NB4 (cell line): ENCODE measurements at regions not wholly inside any gene's neighbourhood (a gene's known extent, or its start where the extent isn't known, plus 50 kb on each side); places are given as distances from the start of the nearest gene placed in this dataset.

Source experiments
- DNase-seq: peaks from one replicate; pipeline ENCODE4 v3.0.0; 2010; ENCODE audit warnings: low read depth
- H3K4me3 ChIP-seq: one replicate; pipeline ENCODE4 v1.5.1; 2011; ENCODE audit warnings: mild to moderate bottlenecking, low read depth, low read length, moderate library complexity
- MYC ChIP-seq: IDR thresholded peaks from 2 replicates; pipeline ENCODE4 v1.6.1; 2011; ENCODE audit warnings: low read depth, low read length
- POLR2A ChIP-seq: IDR thresholded peaks from 2 replicates; pipeline ENCODE4 v1.6.1; 2011; ENCODE audit warnings: mild to moderate bottlenecking; ENCODE audit not compliant: insufficient read length; ENCODE audit errors: extremely low read depth
- TF ChIP-seq, protein P1 (sequence below): IDR thresholded peaks from 2 replicates; pipeline ENCODE4 v1.6.1; 2011; ENCODE audit warnings: low read depth, low read length
- TF ChIP-seq, protein P2 (sequence below): IDR thresholded peaks from one replicate; pipeline ENCODE4 v1.5.1; 2012; ENCODE audit warnings: low read depth, low read length

GRCh38 chr7:153413199-153413539, 639.0 kb upstream of the DPP6 start:
- TF ChIP-seq MYC = no peak
- TF ChIP-seq, protein P1, sequence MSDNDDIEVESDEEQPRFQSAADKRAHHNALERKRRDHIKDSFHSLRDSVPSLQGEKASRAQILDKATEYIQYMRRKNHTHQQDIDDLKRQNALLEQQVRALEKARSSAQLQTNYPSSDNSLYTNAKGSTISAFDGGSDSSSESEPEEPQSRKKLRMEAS = no peak
- TF ChIP-seq, protein P2, sequence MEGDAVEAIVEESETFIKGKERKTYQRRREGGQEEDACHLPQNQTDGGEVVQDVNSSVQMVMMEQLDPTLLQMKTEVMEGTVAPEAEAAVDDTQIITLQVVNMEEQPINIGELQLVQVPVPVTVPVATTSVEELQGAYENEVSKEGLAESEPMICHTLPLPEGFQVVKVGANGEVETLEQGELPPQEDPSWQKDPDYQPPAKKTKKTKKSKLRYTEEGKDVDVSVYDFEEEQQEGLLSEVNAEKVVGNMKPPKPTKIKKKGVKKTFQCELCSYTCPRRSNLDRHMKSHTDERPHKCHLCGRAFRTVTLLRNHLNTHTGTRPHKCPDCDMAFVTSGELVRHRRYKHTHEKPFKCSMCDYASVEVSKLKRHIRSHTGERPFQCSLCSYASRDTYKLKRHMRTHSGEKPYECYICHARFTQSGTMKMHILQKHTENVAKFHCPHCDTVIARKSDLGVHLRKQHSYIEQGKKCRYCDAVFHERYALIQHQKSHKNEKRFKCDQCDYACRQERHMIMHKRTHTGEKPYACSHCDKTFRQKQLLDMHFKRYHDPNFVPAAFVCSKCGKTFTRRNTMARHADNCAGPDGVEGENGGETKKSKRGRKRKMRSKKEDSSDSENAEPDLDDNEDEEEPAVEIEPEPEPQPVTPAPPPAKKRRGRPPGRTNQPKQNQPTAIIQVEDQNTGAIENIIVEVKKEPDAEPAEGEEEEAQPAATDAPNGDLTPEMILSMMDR = no peak
- H3K4me3 ChIP-seq = no peak overlapping the region
- DNase-seq = no peak

GRCh38 chr7:153413540-153414287, 638.5 kb upstream of the DPP6 start:
- no peak overlapping the region for H3K4me3 ChIP-seq
- TF ChIP-seq, protein P2 = no peak
- TF ChIP-seq MYC (no peak), POLR2A (no peak)
- TF ChIP-seq, protein P1 = no peak
- DNase-seq = no peak

DNA sequence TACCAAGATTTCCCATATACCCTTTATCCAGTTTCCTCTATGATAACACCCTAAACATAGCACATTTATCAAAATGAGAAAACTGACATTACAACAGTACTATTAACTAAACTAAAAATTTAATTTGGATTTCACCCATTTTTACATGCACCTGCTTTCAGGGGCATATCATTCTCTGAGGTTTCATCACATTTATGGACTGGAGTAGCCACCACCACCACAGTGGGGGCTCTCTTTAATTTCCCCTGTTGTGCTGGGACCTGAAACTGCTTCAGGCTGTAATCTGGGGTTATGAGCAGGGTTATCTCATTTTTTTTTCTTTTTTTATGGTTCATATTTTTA, 637.9 kb upstream of the DPP6 start:
- TF ChIP-seq MYC = no peak
- TF ChIP-seq, protein P2 = no peak
- TF ChIP-seq, protein P1 = no peak
- no peak for TF ChIP-seq POLR2A
- no peak for DNase-seq
- H3K4me3 ChIP-seq = no peak overlapping the region

GRCh38 chr7:153415632-153416031, 636.6 kb upstream of the DPP6 start:
- no peak overlapping the region for H3K4me3 ChIP-seq
- no peak for DNase-seq
- TF ChIP-seq POLR2A = no peak

DNA sequence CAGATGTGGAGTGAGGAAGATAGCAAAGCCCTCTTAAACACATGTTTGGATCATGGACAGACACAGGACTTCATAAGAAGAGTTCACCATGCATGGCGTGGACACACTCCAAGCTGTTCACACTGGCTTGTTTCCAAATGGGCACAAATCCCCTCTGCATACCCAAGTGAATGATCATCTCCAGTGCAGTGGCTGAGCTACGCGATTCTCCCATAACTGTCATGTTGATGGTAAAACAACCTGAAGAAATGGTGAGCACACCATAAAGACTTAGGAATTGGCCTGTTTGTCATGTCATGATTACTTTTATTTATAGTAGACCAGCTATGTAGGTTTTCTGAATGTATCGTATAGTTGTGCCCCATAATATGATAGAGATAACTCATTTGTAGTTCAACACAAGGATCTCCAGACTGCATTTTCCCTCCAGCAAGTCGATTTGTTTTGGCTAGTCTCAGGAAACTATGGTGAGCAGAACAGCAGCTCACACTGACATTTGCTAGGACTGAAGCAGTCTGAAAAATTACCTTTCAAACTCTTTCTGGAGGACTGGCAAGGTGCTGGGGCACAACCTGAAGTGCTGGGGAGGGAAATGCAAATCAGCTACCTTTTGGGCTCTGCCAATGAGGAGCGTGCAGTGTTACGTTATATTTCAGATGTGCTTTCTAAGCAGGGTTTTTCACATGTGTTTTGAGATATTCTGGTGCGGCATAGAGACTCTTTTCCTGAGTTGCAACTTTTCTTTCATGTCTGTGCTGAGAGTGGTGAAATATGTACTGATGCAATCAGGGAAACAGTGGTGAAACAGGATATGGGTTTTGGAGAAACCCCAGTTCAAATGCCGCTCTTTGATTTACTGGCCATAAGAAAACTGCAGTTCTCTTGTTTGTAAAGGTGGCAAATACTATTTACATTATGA, 629.6 kb upstream of the DPP6 start:
- TF ChIP-seq, protein P1 = no peak
- TF ChIP-seq POLR2A = no peak
- TF ChIP-seq MYC = no peak
- TF ChIP-seq, protein P2 = no peak
- no peak overlapping the region for H3K4me3 ChIP-seq
- DNase-seq = peak; percentile 58

- no peak for DNase-seq
- TF ChIP-seq POLR2A (no peak), MYC (no peak)
- TF ChIP-seq, protein P2 = no peak
- TF ChIP-seq, protein P1 = no peak
- H3K4me3 ChIP-seq = no peak overlapping the region
Measured at GRCh38 chr7:153423210-153423590, 629.0 kb upstream of the DPP6 start.
